Heart right ventricle (tissue), 16 donors: ENCODE measurements at regions not wholly inside any gene's neighbourhood (a gene's known extent, or its start where the extent isn't known, plus 50 kb on each side); places are given as distances from the start of the nearest gene placed in this dataset.

ENCODE experiments used
- ATAC-seq, 8 donors: fragments of 200-7000 bp; cut with Tn5 transposase; one replicate each; pipeline ENCODE4 v1.9.1; 2020; ENCODE audit warnings: mild to moderate bottlenecking in 8 of 8, moderate library complexity in 8 of 8, moderate number of reproducible peaks in 1 of 8
- DNase-seq, 2 donors: peaks; one replicate each; pipeline ENCODE4 v3.0.0-alpha.2; 2020
- H3K27ac ChIP-seq, 10 donors: fragments of 200-600 bp; sonication (generic) in 2 of 10; one replicate each; pipeline versions ENCODE4 v1.5.0 to v1.8.0; 2020 to 2022; ENCODE audit warnings: mild to moderate bottlenecking in 3 of 10
- H3K27me3 ChIP-seq, 7 donors: fragments of 200-600 bp; one replicate each; pipeline ENCODE4 v1.8.0; 2021 to 2022; ENCODE audit warnings: mild to moderate bottlenecking in 2 of 7
- H3K36me3 ChIP-seq, 9 donors: fragments of 200-600 bp; sonication (generic) in 1 of 9; one replicate each; pipeline versions ENCODE4 v1.5.0 to v1.8.0; 2020 to 2022; ENCODE audit warnings: mild to moderate bottlenecking in 2 of 9
- H3K4me1 ChIP-seq, 9 donors: fragments of 200-600 bp; sonication (generic) in 1 of 9; one replicate each; pipeline versions ENCODE4 v1.5.0 to v1.8.0; 2020 to 2022; ENCODE audit warnings: mild to moderate bottlenecking in 4 of 9
- H3K4me3 ChIP-seq, 10 donors: fragments of 200-600 bp; sonication (generic) in 2 of 10; one replicate each; pipeline versions ENCODE4 v1.5.0 to v1.8.0; 2020 to 2022; ENCODE audit warnings: mild to moderate bottlenecking in 7 of 10, moderate library complexity in 2 of 10
- H3K9me3 ChIP-seq, 11 donors: fragments of 200-600 bp in 10 of 11; sonication (generic) in 2 of 11; one replicate each; pipeline versions ENCODE4 v1.5.0 to v1.8.0; 2013 to 2022; ENCODE audit warnings: mild to moderate bottlenecking in 2 of 11, control low read depth in 1 of 11, moderate library complexity in 1 of 11
- WGBS, 2 donors: extraction: QIAGEN DNeasy Blood & Tissue Kit; methylation state at CpG; one replicate each; pipeline ENCODE4 v1.1.7; 2013; ENCODE audit warnings: inconsistent platforms in 1 of 2; 5-methylcytosine and 5-hydroxymethylcytosine counted together
- intact Hi-C, 10 donors: fragments of 100-400 bp; cut with DNase I; formaldehyde crosslinking; loops; one replicate each; pipeline versions ENCODE4 v1.11.1 to v1.14.2; 2022
- TF ChIP-seq, protein P1 (sequence below), 9 donors: fragments of 200-600 bp; sonication (generic) in 2 of 9; IDR thresholded peaks; one replicate each; pipeline versions ENCODE4 v1.5.0 to v1.8.0; 2021 to 2022; ENCODE audit warnings: antibody characterized with exemption in 9 of 9, mild to moderate bottlenecking in 5 of 9, moderate library complexity in 1 of 9
- donor health status: Arrhythmogenic right ventricular cardiomyopathy.
- donor health status: ischemic (EF 13 %, LVEDD 7.1; RV severe dilation, severe dysfunction).
- donor health status: healthy with polysubstance abuse.
- donor health status: DM: no; HTN: yes; CAD: no.
- donor health status: DM: no; HTN: no; CAD: no.
- donor health status: ischemic (EF 25% LVEDD 6.9; RV normal size, moderate dysfunction).
- donor health status: ischemic (EF 25% LVEDD 5.7; RV mildly dilated, moderate dysfunction).
- donor health status: healthy.
- donor health status: DM: yes; HTN: yes; CAD: no.
- donor health status: Ischemic cardiomyopathy.
- donor health status: ischemic (EF 35%, LVEDD 5.7; RV mildly dilated, moderate dysfunction).
- donor health status: nonischemic (EF 11% LVEDD 7.7; RV severe dilation, severe dysfunction).
- donor health status: DM: yes; HTN: yes; CAD: no.
- donor health status: PGD.
- donor health status: ischemic (EF 29% LVEDD 5.4; RV normal size, mild dysfunction).
- donor health status: nonischemic (EF 23%, LVEDD 6.1; RV moderate dilation, normal function).

DNA sequence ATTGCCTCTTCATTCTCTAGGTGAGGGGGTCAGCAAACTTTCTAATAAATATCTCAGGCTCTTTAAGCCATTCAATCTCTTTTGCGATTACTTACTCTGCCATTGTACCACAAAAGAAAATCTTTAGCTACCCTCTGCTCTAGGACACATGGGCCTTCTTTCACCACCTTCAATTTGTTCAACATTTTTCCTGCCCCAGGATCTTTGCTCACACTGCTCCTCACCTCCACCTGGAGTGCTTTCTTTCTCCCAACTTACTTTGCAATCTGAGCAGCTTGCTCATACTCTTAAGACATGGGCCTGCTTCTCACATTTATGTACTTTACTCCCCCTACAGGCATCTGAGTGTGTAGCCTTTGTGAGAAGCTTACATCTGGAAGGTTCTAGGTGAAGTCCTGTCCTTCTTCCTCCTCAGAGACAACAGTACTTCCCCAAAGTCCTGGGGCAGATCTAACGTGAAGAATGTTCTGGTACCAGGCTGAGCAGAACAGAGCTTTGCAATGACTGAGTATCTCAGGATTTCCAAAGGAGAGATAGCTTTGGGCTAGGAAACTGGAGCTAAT lies 55.0 kb upstream of the PRDM5 start:
- H3K4me3 ChIP-seq: no peak overlapping the region
- H3K36me3 ChIP-seq: no peaks in the 10 kb centered on the region
- ATAC-seq (peak in 1 of 8 donors; percentile 27), DNase-seq (no peak)
- TF ChIP-seq, protein P1, sequence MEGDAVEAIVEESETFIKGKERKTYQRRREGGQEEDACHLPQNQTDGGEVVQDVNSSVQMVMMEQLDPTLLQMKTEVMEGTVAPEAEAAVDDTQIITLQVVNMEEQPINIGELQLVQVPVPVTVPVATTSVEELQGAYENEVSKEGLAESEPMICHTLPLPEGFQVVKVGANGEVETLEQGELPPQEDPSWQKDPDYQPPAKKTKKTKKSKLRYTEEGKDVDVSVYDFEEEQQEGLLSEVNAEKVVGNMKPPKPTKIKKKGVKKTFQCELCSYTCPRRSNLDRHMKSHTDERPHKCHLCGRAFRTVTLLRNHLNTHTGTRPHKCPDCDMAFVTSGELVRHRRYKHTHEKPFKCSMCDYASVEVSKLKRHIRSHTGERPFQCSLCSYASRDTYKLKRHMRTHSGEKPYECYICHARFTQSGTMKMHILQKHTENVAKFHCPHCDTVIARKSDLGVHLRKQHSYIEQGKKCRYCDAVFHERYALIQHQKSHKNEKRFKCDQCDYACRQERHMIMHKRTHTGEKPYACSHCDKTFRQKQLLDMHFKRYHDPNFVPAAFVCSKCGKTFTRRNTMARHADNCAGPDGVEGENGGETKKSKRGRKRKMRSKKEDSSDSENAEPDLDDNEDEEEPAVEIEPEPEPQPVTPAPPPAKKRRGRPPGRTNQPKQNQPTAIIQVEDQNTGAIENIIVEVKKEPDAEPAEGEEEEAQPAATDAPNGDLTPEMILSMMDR (IDR thresholded peaks at IDR 0.05): peak in 8 of 9 donors; percentile 20 to 57 (median 42)
- H3K4me1 ChIP-seq: no peaks in the 10 kb centered on the region
- H3K27me3 ChIP-seq: no peaks in the 10 kb centered on the region
- 72 to 73% methylated on average over 2 of the region's 2 CpGs for WGBS, 2 donors
- intact Hi-C loops: no loop called here
- H3K9me3 ChIP-seq: no peaks in the 10 kb centered on the region
- H3K27ac ChIP-seq: no peak overlapping the region

GRCh38 chr4:120973207-120973606 lies 50.7 kb upstream of the PRDM5 start:
- ATAC-seq (no peak), DNase-seq (no peak)
- Histone ChIP-seq H3K36me3 (no peaks in the 10 kb centered on the region), H3K4me1 (no peaks in the 10 kb centered on the region), H3K9me3 (no peaks in the 10 kb centered on the region), H3K27ac (no peak overlapping the region), H3K4me3 (no peak overlapping the region), H3K27me3 (no peaks in the 10 kb centered on the region)
- TF ChIP-seq, protein P1 (IDR thresholded peaks at IDR 0.05): no peak
- 89 to 93% methylated on average over 1 of the region's 1 CpG for WGBS, 2 donors
- intact Hi-C loops: no loop called here
